Uterus (tissue), 3 donors: ENCODE measurements at regions not wholly inside any gene's neighbourhood (a gene's known extent, or its start where the extent isn't known, plus 50 kb on each side); places are given as distances from the start of the nearest gene placed in this dataset.

ENCODE experiments used
- DNase-seq, 2 donors: peaks; one replicate each; pipeline ENCODE4 v3.0.0-alpha.2; 2019 to 2020
- H3K27ac ChIP-seq, 2 donors: fragments of 200-600 bp; sonication (generic); 1 replicate in 1 of 2; 2 replicates in 1 of 2; pipeline ENCODE4 v1.5.1; 2016 to 2018
- H3K27me3 ChIP-seq, 2 donors: fragments of 200-600 bp; sonication (generic); one replicate each; pipeline ENCODE4 v1.5.1; 2018 to 2019; ENCODE audit warnings: control low read depth in 1 of 2
- H3K36me3 ChIP-seq, 2 donors: fragments of 200-600 bp; sonication (generic); one replicate each; pipeline ENCODE4 v1.5.1; 2019; ENCODE audit warnings: control low read depth in 1 of 2
- H3K4me1 ChIP-seq, 2 donors: fragments of 200-600 bp; sonication (generic); one replicate each; pipeline ENCODE4 v1.5.1; 2018 to 2019; ENCODE audit warnings: control low read depth in 1 of 2
- H3K4me3 ChIP-seq, 2 donors: fragments of 200-600 bp; sonication (generic); 1 replicate in 1 of 2; 2 replicates in 1 of 2; pipeline ENCODE4 v1.5.1; 2018 to 2019; ENCODE audit warnings: mild to moderate bottlenecking in 1 of 2
- H3K9me3 ChIP-seq, 2 donors: fragments of 200-600 bp; sonication (generic); one replicate each; pipeline ENCODE4 v1.5.1; 2019; ENCODE audit warnings: control low read depth in 1 of 2
- CTCF ChIP-seq, 4 experiments: fragments of 200-600 bp in 2 of 4; fragments of 450-650 bp in 2 of 4; sonication (generic) in 2 of 4; IDR thresholded peaks; one replicate each; pipeline ENCODE4 v1.5.1; 2016 to 2019; ENCODE audit warnings: antibody characterized with exemption in 4 of 4, mild to moderate bottlenecking in 2 of 4, moderate library complexity in 1 of 4
- POLR2A ChIP-seq, 2 donors: fragments of 450-650 bp; IDR thresholded peaks; one replicate each; pipeline ENCODE4 v1.6.1; 2016; ENCODE audit warnings: antibody characterized with exemption in 2 of 2, mild to moderate bottlenecking in 1 of 2, moderate library complexity in 1 of 2
- intact Hi-C: fragments of 100-400 bp; cut with DNase I; formaldehyde crosslinking; loops from one replicate; pipeline ENCODE4 v1.15.1; 2023; ENCODE audit warnings: low total_unique reads
- donor health status: DM: yes; HTN: yes; CAD: no.

GRCh38 chr22:48186146-48186790, 1423.8 kb downstream of the TBC1D22A start:
- TF ChIP-seq CTCF (IDR thresholded peaks at IDR 0.05) (no peak), POLR2A (IDR thresholded peaks at IDR 0.05) (no peak)
- Histone ChIP-seq H3K27ac (peak overlapping the region in 1 of 2 donors; percentile 34), H3K4me1 (peaks cover 0 to 5% of the 10 kb centered on the region in 2 donors), H3K9me3 (peaks cover 0 to 8% of the 10 kb centered on the region in 2 donors), H3K36me3 (no peaks in the 10 kb centered on the region), H3K27me3 (no peaks in the 10 kb centered on the region), H3K4me3 (no peak overlapping the region)
- peak; percentile 38 to 56 for DNase-seq
- intact Hi-C loops = no loop called here

GRCh38 chr22:48185071-48186055, 1422.9 kb downstream of the TBC1D22A start:
- intact Hi-C loops = no loop called here
- no peak overlapping the region for H3K4me3 ChIP-seq
- H3K9me3 ChIP-seq = no peaks in the 10 kb centered on the region
- H3K36me3 ChIP-seq = no peaks in the 10 kb centered on the region
- no peak for TF ChIP-seq POLR2A (IDR thresholded peaks at IDR 0.05)
- no peak for TF ChIP-seq CTCF (IDR thresholded peaks at IDR 0.05)
- H3K27me3 ChIP-seq = no peaks in the 10 kb centered on the region
- peaks cover 0 to 5% of the 10 kb centered on the region in 2 donors for H3K4me1 ChIP-seq
- H3K27ac ChIP-seq = no peak overlapping the region
- no peak for DNase-seq

- intact Hi-C loops = no loop called here
- H3K36me3 ChIP-seq = no peaks in the 10 kb centered on the region
- no peak overlapping the region for H3K27ac ChIP-seq
- peaks cover 0 to 5% of the 10 kb centered on the region in 2 donors for H3K4me1 ChIP-seq
- H3K27me3 ChIP-seq = no peaks in the 10 kb centered on the region
- no peaks in the 10 kb centered on the region for H3K9me3 ChIP-seq
- no peak for DNase-seq
- no peak for TF ChIP-seq POLR2A (IDR thresholded peaks at IDR 0.05)
- no peak for TF ChIP-seq CTCF (IDR thresholded peaks at IDR 0.05)
- H3K4me3 ChIP-seq = no peak overlapping the region
Measured at GRCh38 chr22:48182846-48183805, 1420.7 kb downstream of the TBC1D22A start.

- intact Hi-C loops = no loop called here
- no peaks in the 10 kb centered on the region for H3K27me3 ChIP-seq
Measured at GRCh38 chr22:48182031-48182430, 1419.6 kb downstream of the TBC1D22A start.

More at GRCh38 chr22:48182031-48182430, 1419.6 kb downstream of the TBC1D22A start:
- DNase-seq = no peak
- no peaks in the 10 kb centered on the region for H3K9me3 ChIP-seq
- TF ChIP-seq CTCF (IDR thresholded peaks at IDR 0.05) (no peak), POLR2A (IDR thresholded peaks at IDR 0.05) (no peak)
- no peaks in the 10 kb centered on the region for H3K36me3 ChIP-seq
- no peak overlapping the region for H3K4me3 ChIP-seq
- H3K27ac ChIP-seq = no peak overlapping the region
- peaks cover 0 to 5% of the 10 kb centered on the region in 2 donors for H3K4me1 ChIP-seq
